Neuronal stem cell (in vitro differentiated cells): ENCODE measurements at regions not wholly inside any gene's neighbourhood (a gene's known extent, or its start where the extent isn't known, plus 50 kb on each side); places are given as distances from the start of the nearest gene placed in this dataset.
"Not testable (repeated sequence)": the region's sequence is repeated elsewhere in the genome, so short reads cannot be mapped to it uniquely, and the experiment has no call there.

Experiments
- DNase-seq: peaks from one replicate; pipeline ENCODE4 v3.0.0-alpha.2; 2013; ENCODE audit warnings: low spot score
- H2AFZ ChIP-seq: one replicate; pipeline ENCODE4 v1.6.1; 2013; ENCODE audit warnings: mild to moderate bottlenecking, low read length, inconsistent platforms
- H2AK5ac ChIP-seq: 2 replicates; pipeline ENCODE4 v1.6.1; 2013; ENCODE audit warnings: low read depth, mild to moderate bottlenecking, inconsistent platforms, low read length, moderate library complexity, mixed read lengths
- H2BK120ac ChIP-seq: 2 replicates; pipeline ENCODE4 v1.6.1; 2013; ENCODE audit warnings: low read depth, mild to moderate bottlenecking, inconsistent platforms, low read length, moderate library complexity, mixed read lengths
- H2BK12ac ChIP-seq: one replicate; pipeline ENCODE4 v1.6.1; 2013; ENCODE audit warnings: low read length, inconsistent platforms
- H2BK15ac ChIP-seq: 2 replicates; pipeline ENCODE4 v1.6.1; 2013; ENCODE audit warnings: mild to moderate bottlenecking, low read length, inconsistent platforms, mixed read lengths
- H2BK5ac ChIP-seq: one replicate; pipeline ENCODE4 v1.6.1; 2013; ENCODE audit warnings: inconsistent platforms, mild to moderate bottlenecking, low read length, moderate library complexity
- H3K14ac ChIP-seq: one replicate; pipeline ENCODE4 v1.6.1; 2013; ENCODE audit warnings: low read length, inconsistent platforms
- H3K18ac ChIP-seq: 2 replicates; pipeline ENCODE4 v1.6.1; 2013; ENCODE audit warnings: low read length, inconsistent platforms
- H3K23ac ChIP-seq: 2 replicates; pipeline ENCODE4 v1.6.1; 2013; ENCODE audit warnings: low read depth, mild to moderate bottlenecking, mixed read lengths, low read length, inconsistent platforms; ENCODE audit not compliant: poor library complexity
- H3K27ac ChIP-seq: replicated peaks from 3 replicates; pipeline ENCODE4 v1.5.1; 2013; ENCODE audit warnings: low read length, inconsistent platforms
- H3K27me3 ChIP-seq, 3 experiments: 2 replicates each; pipeline ENCODE4 v1.6.1; 2013; ENCODE audit warnings: low read length in 3 of 3, mild to moderate bottlenecking in 2 of 3, inconsistent platforms in 1 of 3, low read depth in 1 of 3, mixed read lengths in 1 of 3, moderate library complexity in 1 of 3; ENCODE audit not compliant: control insufficient read depth in 3 of 3, insufficient read depth in 3 of 3
- H3K36me3 ChIP-seq, 2 donors: replicated peaks in 1 of 2; 2 replicates each; pipeline ENCODE4 v1.6.1; 2013; ENCODE audit warnings: low read length in 2 of 2; ENCODE audit not compliant: control insufficient read depth in 2 of 2, insufficient read depth in 2 of 2
- H3K4ac ChIP-seq: 2 replicates; pipeline ENCODE4 v1.6.1; 2013; ENCODE audit warnings: inconsistent platforms, mild to moderate bottlenecking, low read length, moderate library complexity
- H3K4me1 ChIP-seq, 2 donors: 1 replicate in 1 of 2; 2 replicates in 1 of 2; pipeline ENCODE4 v1.6.1; 2013; ENCODE audit warnings: low read length in 2 of 2, low read depth in 1 of 2; ENCODE audit not compliant: control insufficient read depth in 2 of 2, insufficient read depth in 1 of 2
- H3K4me2 ChIP-seq: one replicate; pipeline ENCODE4 v1.6.1; 2013; ENCODE audit warnings: mild to moderate bottlenecking, low read length, inconsistent platforms; ENCODE audit not compliant: insufficient read depth, poor library complexity, severe bottlenecking
- H3K4me3 ChIP-seq, 2 donors: 2 replicates each; pipeline ENCODE4 v1.5.1; 2013; ENCODE audit warnings: low read length in 2 of 2, mild to moderate bottlenecking in 2 of 2, inconsistent platforms in 1 of 2, moderate library complexity in 1 of 2
- H3K79me1 ChIP-seq: one replicate; pipeline ENCODE4 v1.6.1; 2013; ENCODE audit warnings: low read depth, mild to moderate bottlenecking, inconsistent platforms, low read length, moderate library complexity
- H3K9ac ChIP-seq: one replicate; pipeline ENCODE4 v1.6.1; 2013; ENCODE audit warnings: mild to moderate bottlenecking, low read depth, low read length, inconsistent platforms; ENCODE audit not compliant: poor library complexity
- H3K9me3 ChIP-seq, 2 donors: replicated peaks in 1 of 2; 2 replicates each; pipeline versions ENCODE3 to v1.6.1; 2013; ENCODE audit warnings: low read length in 2 of 2, mild to moderate bottlenecking in 2 of 2, inconsistent platforms in 1 of 2, low read depth in 1 of 2, mixed read lengths in 1 of 2, moderate library complexity in 1 of 2; ENCODE audit not compliant: control insufficient read depth in 2 of 2, insufficient read depth in 1 of 2
- H4K8ac ChIP-seq: one replicate; pipeline ENCODE4 v1.6.1; 2013; ENCODE audit warnings: low read depth, mild to moderate bottlenecking, inconsistent platforms, low read length, moderate library complexity
- H4K91ac ChIP-seq: one replicate; pipeline ENCODE4 v1.6.1; 2013; ENCODE audit warnings: low read length, low read depth, mild to moderate bottlenecking, inconsistent platforms; ENCODE audit not compliant: poor library complexity
- WGBS, 2 donors: extraction: QIAGEN DNeasy Blood & Tissue Kit; methylation state at CpG; one replicate each; pipeline ENCODE4 v1.1.7; 2013; ENCODE audit warnings: missing lambda C conversion rate in 2 of 2, mixed read lengths in 1 of 2; ENCODE audit not compliant: insufficient read length in 2 of 2, insufficient replicate concordance in 1 of 2; ENCODE audit errors: extremely low coverage in 2 of 2; 5-methylcytosine and 5-hydroxymethylcytosine counted together

- H2BK120ac ChIP-seq, H2BK15ac ChIP-seq, H3K27ac ChIP-seq, H3K4me1 ChIP-seq, H2BK5ac ChIP-seq, H3K27me3 ChIP-seq, H2AFZ ChIP-seq, H2AK5ac ChIP-seq, H3K4me3 ChIP-seq, H3K18ac ChIP-seq, H3K4ac ChIP-seq, H4K91ac ChIP-seq, H4K8ac ChIP-seq, H3K9me3 ChIP-seq, H3K4me2 ChIP-seq, H3K79me1 ChIP-seq, H3K23ac ChIP-seq, H2BK12ac ChIP-seq, H3K9ac ChIP-seq, DNase-seq, H3K14ac ChIP-seq, H3K36me3 ChIP-seq: not testable (repeated sequence)
- no CpG with 5 or more reads among the region's 16 CpGs for WGBS, 2 donors
These were observed 117.6 kb upstream of the KCNJ18 start for GRCh38 chr17:21574611-21575255.

DNA sequence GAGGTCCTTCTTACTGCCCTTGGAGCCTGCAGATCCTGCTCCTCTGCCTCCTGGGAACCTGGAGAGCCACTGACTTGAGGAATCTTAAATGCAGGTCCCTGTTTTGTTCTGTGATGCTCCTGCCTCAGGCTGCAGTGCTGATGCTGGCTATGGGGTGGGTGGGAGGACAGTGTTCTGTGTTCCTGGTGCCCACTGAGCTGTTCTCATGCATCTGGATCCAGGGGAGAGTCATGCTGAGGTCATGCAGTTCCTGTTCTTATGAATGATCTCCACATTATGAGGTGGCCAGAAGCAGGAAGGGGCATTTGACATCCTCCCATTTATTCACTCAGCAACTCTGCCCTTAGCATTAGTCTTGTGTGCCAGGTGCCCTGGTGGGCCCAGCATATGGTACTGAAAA is 113.5 kb upstream of the KCNJ18 start:
- not testable (repeated sequence) for H3K9ac ChIP-seq, H2BK12ac ChIP-seq, H3K4me1 ChIP-seq, H4K8ac ChIP-seq, DNase-seq, H3K23ac ChIP-seq, H3K4me2 ChIP-seq, H2BK120ac ChIP-seq, H3K79me1 ChIP-seq, H3K36me3 ChIP-seq, H3K4me3 ChIP-seq, H3K27me3 ChIP-seq, H2BK5ac ChIP-seq, H2BK15ac ChIP-seq, H3K4ac ChIP-seq, H3K14ac ChIP-seq, H3K27ac ChIP-seq, H4K91ac ChIP-seq, H3K18ac ChIP-seq, H3K9me3 ChIP-seq, H2AFZ ChIP-seq, H2AK5ac ChIP-seq

- H2BK120ac ChIP-seq: no peak overlapping the region
- no peak for DNase-seq
- no peak overlapping the region for H2AK5ac ChIP-seq
- peak overlapping the region; percentile 31 for H3K23ac ChIP-seq
- no peak overlapping the region for H3K4me2 ChIP-seq
- H2BK12ac ChIP-seq: no peak overlapping the region
- H3K4me1 ChIP-seq: no peaks in the 10 kb centered on the region
- no peaks in the 10 kb centered on the region for H3K36me3 ChIP-seq
- no peak overlapping the region for H4K91ac ChIP-seq
- no peak overlapping the region for H2AFZ ChIP-seq
- WGBS, 2 donors: no CpG with 5 or more reads among the region's 23 CpGs
- H3K18ac ChIP-seq: no peak overlapping the region
- H2BK5ac ChIP-seq: no peak overlapping the region
- no peak overlapping the region for H4K8ac ChIP-seq
- H3K9me3 ChIP-seq: peaks cover 0 to 10% of the 10 kb centered on the region in 2 donors
- H3K4me3 ChIP-seq: peak overlapping the region in 1 of 2 donors; percentile 58
- no peak overlapping the region for H3K9ac ChIP-seq
- H3K4ac ChIP-seq: no peak overlapping the region
- H3K14ac ChIP-seq: no peak overlapping the region
- no peak overlapping the region for H3K27ac ChIP-seq
- H2BK15ac ChIP-seq: no peak overlapping the region
- H3K27me3 ChIP-seq: peaks cover 0 to 6% (median 0%) of the 10 kb centered on the region in 3 experiments
- no peaks in the 10 kb centered on the region for H3K79me1 ChIP-seq
These were observed 99.5 kb upstream of the KCNJ18 start for GRCh38 chr17:21592774-21593173.

DNA sequence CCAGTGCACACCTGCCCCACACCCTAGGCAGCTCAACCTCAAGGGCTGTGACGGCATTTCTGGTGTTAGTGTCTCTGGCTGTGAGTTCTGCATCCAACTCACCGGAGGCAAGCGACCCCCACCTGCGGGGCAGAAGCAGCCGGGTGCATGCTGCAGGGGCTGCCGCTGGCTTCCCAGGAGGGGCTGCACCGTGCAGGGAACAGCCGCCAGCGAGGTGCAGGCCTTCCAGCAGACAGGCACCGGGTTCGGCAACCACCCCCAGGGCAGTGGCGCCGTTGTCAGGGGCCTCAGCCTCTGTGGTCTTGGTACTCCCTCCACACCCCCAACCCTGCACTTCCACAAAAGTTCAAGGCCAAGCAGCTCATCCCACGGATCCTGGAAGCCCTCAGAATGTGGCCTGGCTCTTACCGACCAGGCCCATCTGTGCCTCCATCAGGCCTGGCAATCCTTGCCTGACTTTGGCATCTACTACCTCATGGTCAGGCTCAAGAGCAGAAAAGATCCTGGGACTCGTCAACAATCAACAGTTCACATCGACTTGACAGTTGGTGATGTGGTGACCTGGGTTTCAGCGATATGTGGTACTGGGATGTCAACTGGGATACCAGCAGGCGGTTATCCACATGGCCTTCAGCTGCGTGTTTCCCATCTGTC is 98.7 kb upstream of the KCNJ18 start:
- H3K27ac ChIP-seq, H3K23ac ChIP-seq, H3K36me3 ChIP-seq, H3K79me1 ChIP-seq, H3K4me3 ChIP-seq, H3K9ac ChIP-seq, H2BK120ac ChIP-seq, DNase-seq, H4K91ac ChIP-seq, H2BK12ac ChIP-seq, H3K4ac ChIP-seq, H4K8ac ChIP-seq, H2BK5ac ChIP-seq, H3K4me1 ChIP-seq, H2AFZ ChIP-seq, H3K18ac ChIP-seq, H2BK15ac ChIP-seq, H3K14ac ChIP-seq, H3K4me2 ChIP-seq, H2AK5ac ChIP-seq: not testable (repeated sequence)
- peaks cover 0 to 13% of the 10 kb centered on the region in 2 donors for H3K9me3 ChIP-seq
- peaks cover 0 to 13% (median 0%) of the 10 kb centered on the region in 3 experiments for H3K27me3 ChIP-seq
- no CpG with 5 or more reads among the region's 20 CpGs for WGBS, 2 donors
